GM18870 (cell line): ENCODE measurements at regions not wholly inside any gene's neighbourhood (a gene's known extent, or its start where the extent isn't known, plus 50 kb on each side); places are given as distances from the start of the nearest gene placed in this dataset.
"Not testable (repeated sequence)": the region's sequence is repeated elsewhere in the genome, so short reads cannot be mapped to it uniquely, and the experiment has no call there.

ENCODE experiments used
- ATAC-seq: cut with Tn5 transposase; IDR thresholded peaks from one replicate; pipeline ENCODE4 v1.9.1; 2021; ENCODE audit warnings: moderate library complexity; ENCODE audit not compliant: unreplicated experiment

GRCh38 chr9:82757924-82758323 is 305.0 kb downstream of the RASEF start:
- no peak for ATAC-seq

- ATAC-seq, result no peak
These were observed 301.9 kb downstream of the RASEF start for GRCh38 chr9:82761027-82761426.

GRCh38 chr9:82761956-82762355 is 301.0 kb downstream of the RASEF start:
- ATAC-seq, result no peak

- no peak for ATAC-seq
These were observed 299.3 kb downstream of the RASEF start for GRCh38 chr9:82763656-82764055.

GRCh38 chr9:82764061-82764668 is 298.8 kb downstream of the RASEF start:
- ATAC-seq, result no peak

GRCh38 chr9:82774707-82775231 is 288.2 kb downstream of the RASEF start:
- not testable (repeated sequence) for ATAC-seq

GRCh38 chr9:82776508-82776907 is 286.4 kb downstream of the RASEF start:
- ATAC-seq, result no peak

- no peak for ATAC-seq
These were observed 285.6 kb downstream of the RASEF start for GRCh38 chr9:82777366-82777765.

GRCh38 chr9:82778923-82779322 is 284.0 kb downstream of the RASEF start:
- ATAC-seq, result not testable (repeated sequence)

GRCh38 chr9:82780017-82780416 is 282.9 kb downstream of the RASEF start:
- no peak for ATAC-seq

- ATAC-seq, result no peak
These were observed 281.0 kb downstream of the RASEF start for GRCh38 chr9:82781921-82782392.

- ATAC-seq, result no peak
These were observed 279.9 kb downstream of the RASEF start for GRCh38 chr9:82783045-82783444.

- ATAC-seq, result no peak
These were observed 278.4 kb downstream of the RASEF start for GRCh38 chr9:82784589-82784988.

- ATAC-seq, result no peak
These were observed 273.7 kb downstream of the RASEF start for GRCh38 chr9:82789155-82789824.

GRCh38 chr9:82790875-82791274 is 272.1 kb downstream of the RASEF start:
- no peak for ATAC-seq

- ATAC-seq, result no peak
These were observed 271.2 kb downstream of the RASEF start for GRCh38 chr9:82791692-82792091.

GRCh38 chr9:82797534-82797933 is 265.4 kb downstream of the RASEF start:
- no peak for ATAC-seq

- ATAC-seq, result no peak
These were observed 263.7 kb downstream of the RASEF start for GRCh38 chr9:82799286-82799685.

- ATAC-seq, result no peak
These were observed 257.9 kb downstream of the RASEF start for GRCh38 chr9:82805027-82805426.

GRCh38 chr9:82808478-82808877 is 254.5 kb downstream of the RASEF start:
- no peak for ATAC-seq

GRCh38 chr9:82810915-82811314 is 252.0 kb downstream of the RASEF start:
- no peak for ATAC-seq

GRCh38 chr9:82819260-82819659 is 243.7 kb downstream of the RASEF start:
- ATAC-seq, result no peak
